Mesothelial cell of epicardium (in vitro differentiated cells): ENCODE measurements at regions not wholly inside any gene's neighbourhood (a gene's known extent, or its start where the extent isn't known, plus 50 kb on each side); places are given as distances from the start of the nearest gene placed in this dataset.

Experiments used
- DNase-seq, 2 experiments: peaks; one replicate each; pipeline ENCODE4 v3.0.0; 2021; ENCODE audit warnings: low spot score in 2 of 2; ENCODE audit not compliant: unreplicated experiment in 2 of 2
- H3K27ac Mint-ChIP-seq: 2 replicates; pipeline ENCODE4 v1.8.0; 2021; ENCODE audit warnings: mixed read lengths
- H3K27me3 Mint-ChIP-seq: 2 replicates; pipeline ENCODE4 v1.8.0; 2021; ENCODE audit warnings: low read depth, mixed read lengths
- H3K36me3 Mint-ChIP-seq: 2 replicates; pipeline ENCODE4 v1.8.0; 2021; ENCODE audit warnings: mixed read lengths
- H3K4me1 Mint-ChIP-seq: 2 replicates; pipeline ENCODE4 v1.8.0; 2021; ENCODE audit warnings: mixed read lengths
- H3K4me3 Mint-ChIP-seq: 2 replicates; pipeline ENCODE4 v1.8.0; 2021; ENCODE audit warnings: mild to moderate bottlenecking, moderate library complexity, mixed read lengths
- H3K9me3 Mint-ChIP-seq: 2 replicates; pipeline ENCODE4 v1.8.0; 2021; ENCODE audit warnings: mixed read lengths
- CTCF ChIP-seq: fragments of 200-600 bp; sonication (generic); IDR thresholded peaks from one replicate; pipeline ENCODE4 v1.5.0; 2021; ENCODE audit warnings: antibody characterized with exemption; ENCODE audit not compliant: unreplicated experiment

- no peak overlapping the region for H3K27ac Mint-ChIP-seq
- H3K36me3 Mint-ChIP-seq, result no peaks in the 10 kb centered on the region
- no peak for TF ChIP-seq CTCF
- DNase-seq, result no peak
- peaks cover 2% of the 10 kb centered on the region for H3K4me1 Mint-ChIP-seq
- H3K27me3 Mint-ChIP-seq, result no peaks in the 10 kb centered on the region
- H3K4me3 Mint-ChIP-seq, result no peak overlapping the region
- peaks cover 17% of the 10 kb centered on the region for H3K9me3 Mint-ChIP-seq
These were observed 130.9 kb upstream of the TET2 start for GRCh38 chr4:105015750-105016149.

- Mint-ChIP-seq H3K4me1 (peaks cover 6% of the 10 kb centered on the region), H3K9me3 (peaks cover 27% of the 10 kb centered on the region), H3K27me3 (no peaks in the 10 kb centered on the region), H3K4me3 (no peak overlapping the region), H3K27ac (no peak overlapping the region), H3K36me3 (no peaks in the 10 kb centered on the region)
- no peak for DNase-seq
- no peak for TF ChIP-seq CTCF
These were observed 123.6 kb upstream of the TET2 start for GRCh38 chr4:105022811-105023667.

GRCh38 chr4:105023668-105024055 is 123.0 kb upstream of the TET2 start:
- no peak overlapping the region for H3K4me3 Mint-ChIP-seq
- H3K27me3 Mint-ChIP-seq, result no peaks in the 10 kb centered on the region
- peaks cover 6% of the 10 kb centered on the region for H3K4me1 Mint-ChIP-seq

GRCh38 chr4:105025263-105026017 is 121.2 kb upstream of the TET2 start:
- no peak for TF ChIP-seq CTCF
- H3K4me3 Mint-ChIP-seq, result no peak overlapping the region
- H3K27ac Mint-ChIP-seq, result no peak overlapping the region
- no peak for DNase-seq
- no peaks in the 10 kb centered on the region for H3K36me3 Mint-ChIP-seq
- H3K9me3 Mint-ChIP-seq, result peaks cover 24% of the 10 kb centered on the region
- peaks cover 6% of the 10 kb centered on the region for H3K4me1 Mint-ChIP-seq
- H3K27me3 Mint-ChIP-seq, result no peaks in the 10 kb centered on the region

More at GRCh38 chr4:105023668-105024055, 123.0 kb upstream of the TET2 start:
- Mint-ChIP-seq H3K9me3 (peaks cover 24% of the 10 kb centered on the region), H3K27ac (no peak overlapping the region), H3K36me3 (no peaks in the 10 kb centered on the region)
- TF ChIP-seq CTCF, result no peak
- DNase-seq, result no peak

GRCh38 chr4:105036991-105037390 is 109.7 kb upstream of the TET2 start:
- no peaks in the 10 kb centered on the region for H3K36me3 Mint-ChIP-seq
- no peaks in the 10 kb centered on the region for H3K4me1 Mint-ChIP-seq
- H3K27me3 Mint-ChIP-seq, result no peaks in the 10 kb centered on the region

More at GRCh38 chr4:105036991-105037390, 109.7 kb upstream of the TET2 start:
- no peak for TF ChIP-seq CTCF
- no peak for DNase-seq
- peaks cover 53% of the 10 kb centered on the region for H3K9me3 Mint-ChIP-seq
- H3K4me3 Mint-ChIP-seq, result no peak overlapping the region
- H3K27ac Mint-ChIP-seq, result no peak overlapping the region
